IPS-20b (cell line): ENCODE measurements at regions not wholly inside any gene's neighbourhood (a gene's known extent, or its start where the extent isn't known, plus 50 kb on each side); places are given as distances from the start of the nearest gene placed in this dataset.

ENCODE experiments used
- H3K27ac ChIP-seq: one replicate; pipeline ENCODE4 v1.5.1; 2013; ENCODE audit warnings: low read length
- H3K27me3 ChIP-seq: 2 replicates; pipeline ENCODE4 v1.6.1; 2013; ENCODE audit warnings: mild to moderate bottlenecking, low read length, inconsistent platforms; ENCODE audit not compliant: insufficient read depth
- H3K36me3 ChIP-seq: 2 replicates; pipeline ENCODE4 v1.6.1; 2013; ENCODE audit warnings: low read depth, mild to moderate bottlenecking, inconsistent platforms, low read length, moderate library complexity; ENCODE audit not compliant: insufficient read depth
- H3K4me1 ChIP-seq: 2 replicates; pipeline ENCODE4 v1.6.1; 2013; ENCODE audit warnings: mild to moderate bottlenecking, control low read depth, inconsistent platforms, low read length, moderate library complexity; ENCODE audit not compliant: insufficient read depth
- H3K4me3 ChIP-seq: 2 replicates; pipeline ENCODE4 v1.5.1; 2013; ENCODE audit warnings: mild to moderate bottlenecking, low read length, inconsistent platforms
- H3K9ac ChIP-seq: 2 replicates; pipeline ENCODE4 v1.6.1; 2013; ENCODE audit warnings: low read depth, mild to moderate bottlenecking, inconsistent platforms, low read length, moderate library complexity
- H3K9me3 ChIP-seq: 2 replicates; pipeline ENCODE4 v1.6.1; 2013; ENCODE audit warnings: mild to moderate bottlenecking, low read depth, low read length, inconsistent platforms; ENCODE audit not compliant: insufficient read depth

DNA sequence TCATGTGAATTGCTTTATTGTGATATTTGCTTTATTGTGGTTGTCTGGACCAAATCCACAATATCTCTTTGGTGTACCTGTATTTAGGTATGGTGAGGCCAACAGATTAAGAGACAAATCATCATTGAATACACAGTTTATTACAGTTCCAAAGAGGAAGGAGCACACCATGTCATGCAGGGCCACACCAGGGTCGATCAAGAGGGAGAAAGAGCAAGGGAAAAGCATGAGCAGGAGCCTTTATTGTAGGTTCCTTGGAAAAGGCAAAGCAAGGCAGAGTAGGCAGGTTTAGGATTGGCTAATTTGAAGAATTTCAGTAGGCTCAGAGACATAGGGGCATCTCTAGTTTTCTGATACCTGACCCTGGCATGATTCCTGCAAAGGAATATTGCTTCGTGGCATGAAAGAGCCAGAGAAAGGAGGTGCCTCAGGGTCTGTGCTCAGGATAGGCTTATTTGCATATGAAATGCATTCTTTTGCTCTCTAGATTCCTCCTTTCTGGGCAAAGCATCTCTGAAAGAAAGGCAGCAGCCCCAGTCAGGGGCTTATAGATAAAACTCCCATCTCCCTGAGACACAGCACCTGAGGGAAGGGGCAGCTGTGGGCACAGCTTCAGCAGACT is 214.2 kb upstream of the ERBB4 start:
- Histone ChIP-seq H3K36me3 (no peaks in the 10 kb centered on the region), H3K27ac (no peak overlapping the region), H3K9ac (0 out of 2 replicates have a peak overlapping the region, but pooled peaks have one; percentile 30), H3K4me1 (peaks cover 4% of the 10 kb centered on the region; the same call in 1 of the 2 replicates), H3K27me3 (no peaks in the 10 kb centered on the region), H3K4me3 (0 out of 2 replicates have a peak overlapping the region, but pooled peaks have one; percentile 19), H3K9me3 (peaks cover 16% of the 10 kb centered on the region)

DNA sequence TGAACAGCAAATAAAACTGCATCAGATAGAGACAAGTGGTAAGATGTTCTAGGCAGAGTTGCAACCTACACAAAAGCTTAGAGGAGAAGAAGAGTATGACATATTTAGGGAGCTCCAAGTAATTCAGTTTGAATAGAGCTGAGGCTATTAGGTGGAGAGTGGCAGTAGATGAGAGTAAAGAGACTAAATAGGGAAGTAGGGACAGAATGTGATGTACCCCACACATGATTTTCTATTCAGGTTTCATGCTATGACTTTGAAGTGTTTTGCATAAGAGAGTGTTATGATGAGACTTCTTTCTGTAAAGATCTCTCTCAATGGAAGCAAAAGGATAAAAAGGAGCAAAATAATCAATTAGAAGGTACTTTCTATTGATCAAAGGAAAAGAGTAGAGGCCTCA is 206.8 kb upstream of the ERBB4 start:
- Histone ChIP-seq H3K27me3 (no peaks in the 10 kb centered on the region), H3K27ac (no peak overlapping the region), H3K4me1 (no peaks in the 10 kb centered on the region), H3K4me3 (no peak overlapping the region), H3K9ac (no peak overlapping the region), H3K36me3 (no peaks in the 10 kb centered on the region), H3K9me3 (no peaks in the 10 kb centered on the region)

DNA sequence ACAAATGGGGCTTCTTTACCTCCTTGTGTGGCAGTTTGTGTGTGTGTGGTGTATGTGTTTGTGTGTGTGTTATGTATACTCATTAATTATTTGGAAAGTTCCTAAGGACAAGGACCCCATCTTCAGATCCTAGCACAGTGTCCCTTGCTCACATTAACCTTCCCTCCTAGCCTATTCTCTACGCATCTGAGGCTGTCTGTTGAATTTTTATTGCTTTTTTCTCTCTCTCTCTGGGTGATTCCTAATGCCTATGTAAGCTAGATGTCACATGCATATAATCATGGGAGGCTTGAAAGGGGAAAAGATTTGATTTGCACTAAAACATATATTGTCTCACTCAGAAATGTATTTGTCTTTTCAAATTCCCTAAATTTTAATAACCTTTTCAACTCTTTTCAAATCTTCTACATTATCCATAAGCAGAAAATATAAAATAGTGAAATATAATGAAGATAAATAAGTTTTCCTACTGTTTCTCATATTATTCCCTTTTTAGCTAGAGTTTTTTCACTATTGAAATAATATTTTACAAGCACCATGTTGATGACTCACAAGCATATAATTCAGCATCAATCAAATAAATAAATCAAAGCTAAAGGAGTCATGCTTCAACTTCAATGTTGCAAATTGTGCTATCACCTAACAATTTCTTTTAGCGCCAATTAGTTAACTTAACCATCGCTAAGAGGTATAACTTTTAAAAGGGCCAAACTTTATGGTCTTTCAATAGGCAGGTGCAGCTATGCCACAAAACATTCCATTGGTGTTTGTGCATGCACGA is 199.0 kb upstream of the ERBB4 start:
- H3K9ac ChIP-seq, result no peak overlapping the region
- H3K27me3 ChIP-seq, result no peaks in the 10 kb centered on the region

DNA sequence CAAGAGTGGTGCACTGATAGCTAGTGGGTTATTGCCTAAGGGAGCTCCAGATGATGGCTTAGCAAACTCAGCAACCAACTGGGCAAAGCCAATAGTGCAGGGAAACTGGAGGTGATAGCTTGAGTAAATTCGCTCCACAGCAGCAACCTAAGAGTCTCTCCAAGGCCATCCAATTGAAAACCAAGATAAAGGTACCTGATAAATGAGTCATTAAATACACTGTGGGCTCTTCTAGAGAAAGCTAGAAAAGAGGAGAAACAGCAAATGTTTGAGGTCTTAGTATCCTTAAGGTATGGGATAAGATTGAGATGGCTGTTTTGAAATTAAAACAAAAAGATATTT is 197.8 kb upstream of the ERBB4 start:
- H3K27me3 ChIP-seq, result no peaks in the 10 kb centered on the region
- no peaks in the 10 kb centered on the region for H3K4me1 ChIP-seq
- no peak overlapping the region for H3K4me3 ChIP-seq
- H3K9me3 ChIP-seq, result no peaks in the 10 kb centered on the region
- H3K27ac ChIP-seq, result no peak overlapping the region
- H3K9ac ChIP-seq, result no peak overlapping the region
- H3K36me3 ChIP-seq, result no peaks in the 10 kb centered on the region

More for the DNA sequence above, 199.0 kb upstream of the ERBB4 start:
- no peak overlapping the region for H3K4me3 ChIP-seq
- no peaks in the 10 kb centered on the region for H3K4me1 ChIP-seq
- H3K27ac ChIP-seq, result no peak overlapping the region
- no peaks in the 10 kb centered on the region for H3K9me3 ChIP-seq
- no peaks in the 10 kb centered on the region for H3K36me3 ChIP-seq

DNA sequence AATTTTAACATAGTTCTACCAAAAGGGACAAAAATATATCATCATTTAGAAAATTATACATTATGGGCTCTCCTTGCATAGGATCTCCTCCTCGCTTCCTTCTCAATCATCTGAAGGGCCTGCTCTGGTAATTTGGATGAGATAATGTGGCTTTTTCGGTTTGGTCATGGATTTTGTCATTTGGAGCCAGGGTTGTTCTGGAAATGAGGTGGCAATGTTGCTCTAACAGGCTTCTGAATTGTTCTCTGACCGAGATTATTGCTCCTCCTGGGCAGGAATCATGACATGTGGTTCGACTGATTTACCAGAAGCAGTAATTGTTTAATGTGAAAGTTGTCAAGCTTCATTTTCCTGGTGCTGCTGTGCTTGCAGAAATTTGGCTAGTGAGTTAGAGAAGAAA is 194.7 kb upstream of the ERBB4 start:
- Histone ChIP-seq H3K9ac (no peak overlapping the region), H3K9me3 (no peaks in the 10 kb centered on the region)

DNA sequence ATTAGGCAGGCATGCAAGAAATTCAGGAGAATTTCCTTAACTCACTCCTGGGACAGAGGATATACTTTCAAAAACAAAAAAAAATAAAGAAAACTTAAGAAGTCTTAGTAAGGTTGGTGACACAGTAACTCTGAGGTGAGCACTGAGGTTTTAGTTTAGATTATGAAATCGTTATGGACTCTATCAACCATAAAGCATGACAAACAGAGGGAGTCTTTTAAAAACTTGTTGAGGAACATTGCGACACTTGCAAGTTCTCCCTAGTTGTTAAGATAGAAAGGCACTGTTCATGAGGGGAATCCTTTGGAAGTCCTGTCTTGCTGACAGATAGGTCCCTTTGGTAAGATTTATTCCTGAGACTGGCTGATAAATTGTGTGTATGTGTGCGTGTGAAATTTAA is 194.3 kb upstream of the ERBB4 start:
- H3K4me3 ChIP-seq, result no peak overlapping the region
- no peaks in the 10 kb centered on the region for H3K36me3 ChIP-seq
- no peak overlapping the region for H3K9ac ChIP-seq
- no peaks in the 10 kb centered on the region for H3K4me1 ChIP-seq
- no peaks in the 10 kb centered on the region for H3K27me3 ChIP-seq
- H3K27ac ChIP-seq, result no peak overlapping the region
- no peaks in the 10 kb centered on the region for H3K9me3 ChIP-seq

More for the DNA sequence above, 194.7 kb upstream of the ERBB4 start:
- no peak overlapping the region for H3K27ac ChIP-seq
- no peaks in the 10 kb centered on the region for H3K4me1 ChIP-seq
- no peak overlapping the region for H3K4me3 ChIP-seq
- no peaks in the 10 kb centered on the region for H3K27me3 ChIP-seq
- no peaks in the 10 kb centered on the region for H3K36me3 ChIP-seq

DNA sequence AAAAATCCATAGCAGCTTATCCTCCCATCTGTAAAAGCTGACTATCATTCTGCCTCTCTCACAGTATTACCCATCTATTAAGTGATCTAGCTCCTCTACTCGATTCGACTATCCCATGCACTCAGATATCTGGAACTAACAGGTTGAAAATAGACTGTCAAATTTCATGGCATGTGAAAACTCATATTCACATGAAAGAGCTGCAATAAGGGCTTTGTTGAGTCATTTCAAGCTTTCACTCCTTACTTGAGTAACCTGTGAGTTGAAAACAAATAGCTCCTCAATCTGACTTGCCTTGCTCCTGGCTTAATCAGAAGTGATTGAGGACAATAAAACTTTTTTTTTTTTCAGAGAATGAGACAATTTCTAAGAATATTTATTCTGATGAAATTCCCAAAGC is 192.4 kb upstream of the ERBB4 start:
- Histone ChIP-seq H3K4me3 (no peak overlapping the region), H3K4me1 (no peaks in the 10 kb centered on the region), H3K27me3 (no peaks in the 10 kb centered on the region), H3K9ac (no peak overlapping the region), H3K36me3 (no peaks in the 10 kb centered on the region), H3K9me3 (no peaks in the 10 kb centered on the region), H3K27ac (no peak overlapping the region)

DNA sequence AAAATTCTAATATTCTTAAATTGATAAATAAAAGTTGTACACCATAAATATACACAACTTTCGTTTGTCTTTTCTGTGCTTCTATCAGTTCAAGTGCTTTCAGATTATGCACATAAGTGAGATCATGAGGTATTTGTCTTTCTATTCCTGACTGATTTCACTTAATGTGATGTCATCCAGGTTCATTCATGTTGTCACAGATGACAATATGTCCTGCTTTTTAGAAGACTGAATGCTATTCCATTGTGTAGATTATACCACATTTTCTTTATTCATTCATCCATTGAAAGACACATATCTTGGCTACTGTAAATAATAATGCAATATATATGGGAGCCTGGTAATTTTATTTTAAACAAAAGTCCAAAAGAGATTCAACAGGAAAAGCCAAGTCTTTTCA is 190.1 kb upstream of the ERBB4 start:
- no peak overlapping the region for H3K4me3 ChIP-seq
- no peaks in the 10 kb centered on the region for H3K4me1 ChIP-seq
- H3K27me3 ChIP-seq, result no peaks in the 10 kb centered on the region

DNA sequence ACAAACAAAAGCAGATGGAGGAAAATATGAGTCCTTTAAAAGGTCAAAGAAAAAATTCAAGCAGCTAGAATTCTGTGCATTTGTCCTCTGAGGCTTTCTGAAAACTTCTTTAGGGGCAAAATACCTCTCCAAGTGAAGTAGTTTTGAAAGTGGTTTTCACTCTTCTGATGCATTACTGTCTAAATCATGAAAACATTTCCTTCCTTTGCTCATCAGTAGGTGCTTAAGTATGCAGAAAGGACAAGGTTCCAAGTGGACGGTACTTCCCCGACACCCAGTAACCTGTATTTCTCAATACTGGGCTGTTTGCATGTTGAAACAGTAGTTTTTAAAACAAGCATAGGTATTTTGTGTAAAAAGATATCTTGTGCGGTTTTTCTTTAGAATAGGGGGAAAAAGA is 189.1 kb upstream of the ERBB4 start:
- Histone ChIP-seq H3K9ac (no peak overlapping the region), H3K9me3 (no peaks in the 10 kb centered on the region), H3K4me1 (no peaks in the 10 kb centered on the region), H3K4me3 (no peak overlapping the region), H3K27me3 (no peaks in the 10 kb centered on the region), H3K36me3 (no peaks in the 10 kb centered on the region), H3K27ac (no peak overlapping the region)

More for the DNA sequence above, 190.1 kb upstream of the ERBB4 start:
- Histone ChIP-seq H3K27ac (no peak overlapping the region), H3K9ac (no peak overlapping the region), H3K9me3 (no peaks in the 10 kb centered on the region), H3K36me3 (no peaks in the 10 kb centered on the region)

DNA sequence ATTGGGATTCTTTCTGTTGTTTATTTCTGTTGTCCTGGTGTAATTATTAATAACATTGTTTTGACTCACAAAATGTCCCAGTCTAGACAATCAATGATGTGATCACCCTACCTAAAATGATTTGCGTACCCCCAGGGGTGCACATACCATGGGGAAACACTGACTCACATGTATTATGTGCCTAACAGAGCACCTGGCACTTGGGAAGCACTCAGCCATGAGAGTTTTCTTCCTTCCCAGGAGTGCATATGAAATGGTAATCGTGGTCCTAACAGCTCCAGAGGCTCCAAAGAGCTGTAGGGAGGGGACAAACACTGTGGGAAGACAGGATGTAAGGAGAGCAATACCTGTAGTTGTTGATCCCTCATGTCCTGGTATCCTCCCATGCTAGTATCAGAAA is 187.8 kb upstream of the ERBB4 start:
- no peak overlapping the region for H3K4me3 ChIP-seq
- no peaks in the 10 kb centered on the region for H3K36me3 ChIP-seq
- no peak overlapping the region for H3K27ac ChIP-seq
- H3K9me3 ChIP-seq, result no peaks in the 10 kb centered on the region
- no peaks in the 10 kb centered on the region for H3K4me1 ChIP-seq
- no peaks in the 10 kb centered on the region for H3K27me3 ChIP-seq
- no peak overlapping the region for H3K9ac ChIP-seq

DNA sequence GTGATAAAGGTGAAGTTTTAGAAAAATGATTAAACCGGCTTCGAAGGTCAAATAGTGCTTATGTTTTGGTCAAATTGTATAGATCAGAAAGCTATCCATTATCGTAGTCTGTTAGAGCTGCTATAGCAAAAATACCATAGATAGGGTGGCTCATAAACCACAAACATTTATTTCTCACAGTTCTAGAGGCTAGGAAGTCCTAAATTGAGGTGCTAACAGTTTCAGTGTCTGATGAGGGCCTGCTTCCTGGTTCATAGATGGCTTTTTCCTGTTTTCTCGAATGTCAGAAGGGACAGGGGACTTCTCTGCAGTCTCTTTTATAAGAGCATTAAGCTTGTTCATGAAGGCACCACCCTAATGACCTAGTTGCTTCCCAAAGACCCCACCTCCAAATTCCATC is 186.6 kb upstream of the ERBB4 start:
- H3K36me3 ChIP-seq, result no peaks in the 10 kb centered on the region
- H3K27ac ChIP-seq, result no peak overlapping the region
- H3K27me3 ChIP-seq, result no peaks in the 10 kb centered on the region

DNA sequence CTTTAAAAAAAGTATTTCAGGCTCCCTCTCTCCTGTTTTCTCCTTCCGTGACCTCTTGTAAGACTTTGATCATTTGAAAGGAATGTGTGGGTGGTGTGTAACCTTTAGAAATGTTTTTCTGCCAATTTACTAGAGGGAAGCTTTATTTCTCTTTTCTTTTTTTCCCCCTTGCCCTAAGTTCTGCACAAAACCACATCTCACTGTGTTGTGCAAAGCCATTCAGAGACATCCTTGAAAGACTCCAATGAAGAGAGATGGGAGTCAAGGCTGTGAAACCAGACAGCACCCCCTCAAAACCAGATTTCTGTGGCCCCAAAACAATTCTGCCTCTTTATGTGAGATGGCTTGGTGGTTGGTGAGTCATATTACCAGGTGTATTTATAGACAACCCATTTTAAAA is 184.6 kb upstream of the ERBB4 start:
- Histone ChIP-seq H3K4me3 (no peak overlapping the region), H3K27me3 (no peaks in the 10 kb centered on the region), H3K9ac (no peak overlapping the region), H3K4me1 (no peaks in the 10 kb centered on the region), H3K36me3 (no peaks in the 10 kb centered on the region), H3K9me3 (no peaks in the 10 kb centered on the region), H3K27ac (no peak overlapping the region)

More for the DNA sequence above, 186.6 kb upstream of the ERBB4 start:
- Histone ChIP-seq H3K9ac (no peak overlapping the region), H3K4me3 (no peak overlapping the region), H3K9me3 (no peaks in the 10 kb centered on the region), H3K4me1 (no peaks in the 10 kb centered on the region)
